SK-N-MC (cell line): ENCODE measurements at regions not wholly inside any gene's neighbourhood (a gene's known extent, or its start where the extent isn't known, plus 50 kb on each side); places are given as distances from the start of the nearest gene placed in this dataset.

ENCODE experiments used
- DNase-seq: peaks from one replicate; pipeline ENCODE4 v3.0.0-alpha.2; 2011; ENCODE audit warnings: low read depth, low spot score
- H3K27ac ChIP-seq: fragments of 200-600 bp; sonication (generic); 2 replicates; pipeline ENCODE4 v1.5.1; 2016; ENCODE audit warnings: mixed run types
- H3K36me3 ChIP-seq: fragments of 200-600 bp; sonication (generic); 2 replicates; pipeline ENCODE4 v1.6.1; 2017; ENCODE audit warnings: antibody characterized with exemption, low read length, mixed read lengths; ENCODE audit not compliant: insufficient read depth
- H3K4me3 ChIP-seq: fragments of 200-600 bp; sonication (generic); 2 replicates; pipeline ENCODE4 v1.5.1; 2016
- H3K9ac ChIP-seq: fragments of 200-600 bp; sonication (generic); 2 replicates; pipeline ENCODE4 v1.8.0; 2017; ENCODE audit warnings: mixed run types, mixed read lengths; ENCODE audit not compliant: insufficient read length
- H3K9me3 ChIP-seq: fragments of 200-600 bp; sonication (generic); 2 replicates; pipeline ENCODE4 v1.6.1; 2017; ENCODE audit warnings: low read depth, mild to moderate bottlenecking, antibody characterized with exemption, low read length, moderate library complexity, mixed read lengths
- EZH2 ChIP-seq: fragments of 200-600 bp; sonication (generic); IDR thresholded peaks from one replicate; pipeline ENCODE4 v1.6.1; 2017; ENCODE audit warnings: antibody characterized with exemption
- FOXP2 ChIP-seq: optimal IDR thresholded peaks from 2 replicates; pipeline ENCODE3; 2011; ENCODE audit warnings: mild to moderate bottlenecking, moderate library complexity; ENCODE audit not compliant: insufficient read depth; ENCODE audit errors: extremely low read length, control extremely low read depth
- POLR2AphosphoS5 ChIP-seq: IDR thresholded peaks from 2 replicates; pipeline ENCODE4 v1.6.1; 2012; ENCODE audit warnings: mild to moderate bottlenecking, low read depth, low read length, borderline replicate concordance

DNA sequence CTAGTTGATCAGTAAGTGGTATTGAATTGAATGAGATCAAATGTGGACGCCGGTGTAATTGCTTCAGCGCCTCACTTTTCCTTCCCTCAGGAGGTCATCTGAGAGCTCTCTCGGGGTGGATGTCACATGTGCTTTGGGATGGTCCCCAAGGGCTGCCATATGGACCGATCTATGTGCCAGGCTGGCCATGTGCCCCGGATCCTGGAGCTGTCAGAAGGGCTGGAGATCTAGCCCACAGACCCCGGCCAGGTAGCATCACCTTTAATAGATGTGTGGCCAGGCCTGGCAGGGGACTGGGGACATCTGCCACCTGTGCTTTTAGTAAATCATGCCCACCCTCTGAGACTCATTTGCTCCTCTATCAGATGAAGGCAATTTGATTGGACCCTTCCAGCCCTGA, 95.3 kb upstream of the CRHR1 start:
- no peak for DNase-seq
- Histone ChIP-seq H3K9ac (no peak overlapping the region), H3K9me3 (no peaks in the 10 kb centered on the region), H3K36me3 (no peaks in the 10 kb centered on the region), H3K27ac (no peak overlapping the region), H3K4me3 (no peak overlapping the region)
- no peak for TF ChIP-seq FOXP2
- TF ChIP-seq EZH2, result no peak
- TF ChIP-seq POLR2AphosphoS5, result no peak

DNA sequence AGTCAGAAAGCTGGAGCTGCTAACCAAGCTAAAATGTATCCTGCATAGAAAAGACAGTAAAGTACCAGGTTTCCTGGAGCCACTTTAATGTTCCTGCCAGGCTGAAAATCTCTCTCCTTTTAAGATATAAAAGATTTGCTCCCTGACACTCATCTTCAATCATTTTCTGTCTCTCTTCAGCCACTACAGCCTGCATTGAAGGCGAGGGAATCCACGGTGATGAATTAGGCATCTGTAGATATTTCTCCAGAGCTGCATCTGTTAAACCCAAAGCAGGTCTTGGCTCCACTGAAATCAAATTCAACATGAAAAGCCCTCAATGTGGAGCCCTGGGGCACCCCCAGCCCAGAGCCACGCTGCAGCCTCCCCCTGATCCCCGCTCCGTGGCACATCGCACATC, 94.7 kb upstream of the CRHR1 start:
- no peak for DNase-seq
- no peaks in the 10 kb centered on the region for H3K36me3 ChIP-seq
- H3K4me3 ChIP-seq, result no peak overlapping the region
- TF ChIP-seq POLR2AphosphoS5, result no peak
- H3K9me3 ChIP-seq, result no peaks in the 10 kb centered on the region
- no peak overlapping the region for H3K27ac ChIP-seq
- H3K9ac ChIP-seq, result no peak overlapping the region

GRCh38 chr17:45690625-45691275, 93.4 kb upstream of the CRHR1 start:
- Histone ChIP-seq H3K4me3 (no peak overlapping the region), H3K27ac (no peak overlapping the region), H3K36me3 (no peaks in the 10 kb centered on the region), H3K9ac (no peak overlapping the region), H3K9me3 (no peaks in the 10 kb centered on the region)
- TF ChIP-seq POLR2AphosphoS5, result no peak
- TF ChIP-seq EZH2, result no peak
- TF ChIP-seq FOXP2, result no peak
- DNase-seq, result no peak

- no peak overlapping the region for H3K4me3 ChIP-seq
- no peak for TF ChIP-seq POLR2AphosphoS5
- TF ChIP-seq EZH2, result no peak
- no peak for TF ChIP-seq FOXP2
- no peak for DNase-seq
- H3K27ac ChIP-seq, result no peak overlapping the region
- H3K36me3 ChIP-seq, result no peaks in the 10 kb centered on the region
- no peaks in the 10 kb centered on the region for H3K9me3 ChIP-seq
- H3K9ac ChIP-seq, result no peak overlapping the region
These were observed 91.5 kb upstream of the CRHR1 start for GRCh38 chr17:45692661-45693060.

- Histone ChIP-seq H3K4me3 (no peak overlapping the region), H3K27ac (no peak overlapping the region), H3K36me3 (no peaks in the 10 kb centered on the region), H3K9ac (no peak overlapping the region), H3K9me3 (no peaks in the 10 kb centered on the region)
- no peak for TF ChIP-seq FOXP2
- TF ChIP-seq EZH2, result no peak
- no peak for TF ChIP-seq POLR2AphosphoS5
- no peak for DNase-seq
These were observed 90.3 kb upstream of the CRHR1 start for GRCh38 chr17:45693792-45694191.

DNA sequence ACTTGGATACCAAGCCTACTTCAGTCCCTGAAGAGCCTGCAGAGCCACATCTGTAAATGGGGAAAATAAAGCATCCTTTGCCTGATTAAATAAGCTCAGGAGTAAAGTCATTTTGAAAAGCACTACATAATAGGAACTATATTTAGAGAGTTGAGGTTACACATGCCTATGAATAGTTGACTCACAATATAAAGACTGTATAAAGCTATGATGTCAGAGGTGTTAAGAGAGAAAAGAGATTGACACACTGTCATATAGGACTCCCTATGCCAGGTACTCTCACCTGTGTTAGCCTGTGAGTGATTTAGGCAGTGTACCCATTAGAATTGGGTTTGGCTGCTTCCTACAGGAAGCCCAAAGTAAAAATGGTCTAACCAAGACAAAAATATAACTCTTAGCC, 87.7 kb upstream of the CRHR1 start:
- H3K9me3 ChIP-seq, result no peaks in the 10 kb centered on the region
- no peak for DNase-seq
- no peak overlapping the region for H3K9ac ChIP-seq
- H3K4me3 ChIP-seq, result no peak overlapping the region
- no peak for TF ChIP-seq POLR2AphosphoS5
- TF ChIP-seq EZH2, result no peak
- TF ChIP-seq FOXP2, result no peak
- no peak overlapping the region for H3K27ac ChIP-seq
- H3K36me3 ChIP-seq, result no peaks in the 10 kb centered on the region

GRCh38 chr17:45697076-45697475, 87.0 kb upstream of the CRHR1 start:
- no peak for TF ChIP-seq FOXP2
- no peak overlapping the region for H3K27ac ChIP-seq
- no peaks in the 10 kb centered on the region for H3K9me3 ChIP-seq
- H3K4me3 ChIP-seq, result no peak overlapping the region
- no peak for DNase-seq
- no peak overlapping the region for H3K9ac ChIP-seq
- H3K36me3 ChIP-seq, result no peaks in the 10 kb centered on the region

DNA sequence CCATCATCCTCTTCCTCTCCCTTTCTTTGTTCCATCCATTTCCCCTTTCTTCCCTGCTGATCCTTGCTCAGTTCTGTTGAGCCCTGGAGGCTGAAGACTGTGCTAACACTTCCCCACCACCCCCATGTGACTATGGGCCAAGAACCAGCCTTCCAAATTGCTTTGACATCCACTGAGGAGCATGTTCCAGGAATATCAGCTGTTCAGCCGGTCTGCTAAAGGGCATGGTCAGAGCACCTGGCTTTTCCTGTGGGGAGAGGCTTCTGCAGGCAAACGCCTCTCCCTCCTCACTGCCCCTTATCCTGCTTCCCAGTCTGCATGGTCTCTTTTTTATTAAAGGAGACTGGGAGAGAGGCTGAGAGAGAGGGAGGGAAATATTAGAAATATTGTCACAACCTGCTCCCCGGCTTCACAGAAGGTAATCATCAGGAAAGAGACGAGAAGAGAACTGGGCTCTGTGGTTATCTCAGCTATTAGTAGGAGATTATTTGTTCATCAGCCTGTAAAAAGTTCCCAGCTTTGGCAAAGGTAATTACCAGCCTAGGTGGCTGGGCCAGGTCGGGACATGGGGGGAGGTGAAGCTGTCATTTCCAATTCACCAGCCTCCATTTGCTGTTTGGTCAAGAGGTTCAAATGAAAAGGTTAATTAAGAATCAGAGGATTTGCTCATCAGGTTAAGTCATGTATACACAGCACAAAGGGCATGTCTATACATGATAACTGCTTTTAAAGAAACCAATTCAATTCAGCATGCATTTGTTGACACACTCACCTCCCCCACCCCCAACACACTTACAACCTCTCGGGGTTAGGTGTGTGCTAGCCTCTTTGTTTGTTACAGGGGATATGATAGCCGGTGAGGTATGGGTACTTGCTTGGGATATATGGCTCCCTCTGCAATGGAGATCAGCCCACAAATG, 83.7 kb upstream of the CRHR1 start:
- no peak overlapping the region for H3K27ac ChIP-seq
- no peak overlapping the region for H3K4me3 ChIP-seq
- H3K9me3 ChIP-seq, result no peaks in the 10 kb centered on the region
- no peak overlapping the region for H3K9ac ChIP-seq
- no peaks in the 10 kb centered on the region for H3K36me3 ChIP-seq
- no peak for TF ChIP-seq FOXP2
- TF ChIP-seq POLR2AphosphoS5, result no peak
- no peak for TF ChIP-seq EZH2
- no peak for DNase-seq
